ENCODE measurements at regions not wholly inside any gene's neighbourhood (a gene's known extent, or its start where the extent isn't known, plus 50 kb on each side); places are given as distances from the start of the nearest gene placed in this dataset.

- Histone ChIP-seq H3K36me3 (no peaks in the 10 kb centered on the region), H3K27me3 (no peaks in the 10 kb centered on the region), H3K9me3 (no peaks in the 10 kb centered on the region), H3K4me1 (no peaks in the 10 kb centered on the region), H3K4me3 (ENCODE audit: low read depth, low read length) (no peak overlapping the region)
- no peak for DNase-seq
- TF ChIP-seq CTCF (IDR thresholded peaks at IDR 0.05; ENCODE audit: low read depth, low read length) = no peak
These were observed 559.2 kb downstream of the KCNJ18 start for GRCh38 chr17:22251498-22251897.

DNA sequence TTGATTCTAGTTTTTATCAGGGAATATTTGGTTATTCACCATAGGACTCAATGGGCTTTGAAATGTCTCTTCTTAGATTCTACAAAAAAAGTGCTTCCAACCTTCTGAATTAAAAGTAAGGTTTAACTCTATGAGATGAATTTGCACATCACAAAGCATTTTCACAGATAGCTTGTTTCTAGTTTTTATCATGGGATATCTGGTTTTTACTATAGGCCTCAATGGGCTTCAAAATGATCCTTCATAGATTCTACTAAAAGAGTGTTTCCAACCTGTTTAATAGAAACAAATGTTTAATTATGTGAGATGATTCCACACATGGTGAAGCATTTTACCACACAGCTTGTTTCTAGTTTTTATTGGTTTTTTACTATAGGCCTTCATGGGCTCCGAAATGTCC lies 560.7 kb downstream of the KCNJ18 start:
- TF ChIP-seq CTCF (IDR thresholded peaks at IDR 0.05; ENCODE audit: low read depth, low read length) = no peak
- Histone ChIP-seq H3K4me1 (no peaks in the 10 kb centered on the region), H3K9me3 (no peaks in the 10 kb centered on the region), H3K4me3 (ENCODE audit: low read depth, low read length) (no peak overlapping the region), H3K27me3 (no peaks in the 10 kb centered on the region), H3K36me3 (no peaks in the 10 kb centered on the region)
- DNase-seq = no peak

DNA sequence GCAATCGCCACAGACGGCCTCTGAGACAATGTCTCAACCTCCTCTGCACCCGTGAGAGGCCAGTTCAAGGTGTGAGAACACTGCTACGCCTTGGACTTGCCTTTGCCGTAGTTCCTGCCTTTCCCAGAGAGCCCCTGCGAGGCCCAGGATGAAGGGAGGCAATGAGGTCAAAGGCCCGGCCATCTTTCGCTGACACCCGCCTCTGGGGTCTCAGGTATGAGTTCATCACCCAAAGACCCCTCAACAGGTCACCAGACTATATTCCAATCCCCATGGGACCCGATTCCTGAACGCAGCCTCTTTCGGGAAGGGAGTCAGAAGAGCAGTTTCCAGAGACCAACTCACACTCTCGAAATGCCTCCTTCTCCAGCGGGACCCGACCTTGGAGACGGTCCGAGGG lies 573.5 kb downstream of the KCNJ18 start:
- no peaks in the 10 kb centered on the region for H3K36me3 ChIP-seq
- DNase-seq = no peak
- H3K9me3 ChIP-seq = no peaks in the 10 kb centered on the region
- H3K4me1 ChIP-seq = peaks cover 3% of the 10 kb centered on the region; the same call in 1 of the 2 replicates
- TF ChIP-seq CTCF (IDR thresholded peaks at IDR 0.05; ENCODE audit: low read depth, low read length) = no peak
- no peaks in the 10 kb centered on the region for H3K27me3 ChIP-seq
- peak overlapping the region; percentile 61 for H3K4me3 ChIP-seq (ENCODE audit: low read depth, low read length)

- no peaks in the 10 kb centered on the region for H3K9me3 ChIP-seq
- H3K4me1 ChIP-seq = peaks cover 3% of the 10 kb centered on the region; the same call in 1 of the 2 replicates
- H3K27me3 ChIP-seq = no peaks in the 10 kb centered on the region
- TF ChIP-seq CTCF (IDR thresholded peaks at IDR 0.05; ENCODE audit: low read depth, low read length) = no peak
- no peaks in the 10 kb centered on the region for H3K36me3 ChIP-seq
- H3K4me3 ChIP-seq (ENCODE audit: low read depth, low read length) = peak overlapping the region; percentile 61
- peak; percentile 74 for DNase-seq
These were observed 573.9 kb downstream of the KCNJ18 start for GRCh38 chr17:22266231-22266630.

DNA sequence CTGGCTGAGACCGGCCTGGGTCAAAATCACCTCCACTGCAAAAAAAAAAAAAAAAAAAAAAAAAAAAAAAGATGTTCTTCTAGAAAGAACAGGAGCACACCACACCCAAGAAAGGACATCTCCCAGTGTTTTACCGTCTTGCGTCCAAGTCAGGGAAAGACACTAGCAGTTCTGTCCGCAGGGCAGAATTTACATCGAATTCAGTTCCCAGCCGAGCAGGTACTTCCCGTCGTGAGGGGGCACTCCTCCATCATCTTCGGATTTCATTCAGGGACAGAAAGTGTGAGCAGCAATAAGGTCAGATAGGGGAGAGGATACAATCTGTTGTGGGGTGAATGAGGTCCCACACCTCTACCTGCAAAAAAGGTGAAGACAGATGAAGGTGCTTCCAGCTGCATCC lies 574.7 kb downstream of the KCNJ18 start:
- DNase-seq = no peak
- TF ChIP-seq CTCF (IDR thresholded peaks at IDR 0.05; ENCODE audit: low read depth, low read length) = no peak
- Histone ChIP-seq H3K4me3 (ENCODE audit: low read depth, low read length) (peak overlapping the region; percentile 61), H3K36me3 (no peaks in the 10 kb centered on the region), H3K9me3 (no peaks in the 10 kb centered on the region), H3K4me1 (peaks cover 3% of the 10 kb centered on the region; the same call in 1 of the 2 replicates), H3K27me3 (no peaks in the 10 kb centered on the region)

DNA sequence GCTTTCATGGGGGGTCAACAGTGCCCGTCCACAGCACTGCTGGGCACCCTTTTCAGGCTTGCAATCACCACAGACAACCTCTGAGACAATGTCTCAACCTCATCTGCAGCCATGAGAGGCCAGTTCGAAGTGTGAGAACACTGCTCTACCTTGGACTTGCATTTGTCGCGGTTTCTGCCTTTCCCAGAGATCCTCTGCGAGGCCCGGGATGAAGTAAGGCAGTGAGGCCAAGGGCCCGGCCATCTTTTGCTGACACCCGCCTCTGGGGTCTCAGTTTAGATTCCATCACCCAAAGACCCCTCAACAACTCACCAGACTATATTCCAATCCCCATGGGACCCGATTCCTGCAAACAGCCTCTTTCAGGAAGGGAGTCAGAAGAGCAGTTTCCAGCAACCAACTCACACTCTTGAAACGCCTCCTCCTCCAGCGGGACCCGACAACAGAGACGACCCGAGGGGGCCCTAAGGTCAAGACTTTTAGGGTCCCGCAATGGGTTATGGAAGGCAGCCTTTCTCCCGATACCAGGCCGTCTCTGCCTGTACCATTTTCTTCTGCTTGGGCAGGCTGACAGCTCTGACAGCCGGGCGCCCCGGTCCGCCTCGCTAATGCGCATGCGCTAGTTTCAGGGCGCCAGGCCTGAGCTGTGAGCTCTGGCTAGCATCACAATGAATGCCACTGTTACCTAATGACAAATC lies 576.0 kb downstream of the KCNJ18 start:
- H3K4me1 ChIP-seq = peaks cover 3% of the 10 kb centered on the region; the same call in 1 of the 2 replicates
- DNase-seq = peak; percentile 76
- no peaks in the 10 kb centered on the region for H3K27me3 ChIP-seq
- no peak for TF ChIP-seq CTCF (IDR thresholded peaks at IDR 0.05; ENCODE audit: low read depth, low read length)
- H3K4me3 ChIP-seq (ENCODE audit: low read depth, low read length) = peak overlapping the region; percentile 41
- H3K9me3 ChIP-seq = no peaks in the 10 kb centered on the region
- H3K36me3 ChIP-seq = no peaks in the 10 kb centered on the region

Measured in BE2C (cell line).